ENCODE measurements at regions not wholly inside any gene's neighbourhood (a gene's known extent, or its start where the extent isn't known, plus 50 kb on each side); places are given as distances from the start of the nearest gene placed in this dataset.

DNA sequence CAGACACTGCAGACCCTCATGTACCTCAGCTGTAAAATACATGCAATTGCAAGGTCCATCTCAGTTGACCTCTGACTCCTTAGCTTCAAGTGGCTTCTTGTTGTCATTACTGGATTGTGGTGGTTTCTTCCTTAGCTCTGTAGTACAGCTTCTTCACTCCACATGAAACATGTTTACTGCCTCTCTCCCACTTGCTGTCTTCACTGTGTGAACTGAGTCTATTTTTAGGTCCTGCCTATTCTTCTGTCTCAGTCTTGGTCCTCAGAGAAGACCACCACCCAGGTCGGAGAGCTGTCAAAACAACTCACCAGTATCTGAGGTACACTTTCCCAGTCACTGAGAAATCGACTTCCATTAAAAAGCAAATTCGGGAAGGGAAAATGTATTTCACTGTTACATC is 50.2 kb upstream of the EYA4 start:
- TF ChIP-seq POLR2AphosphoS5 (IDR thresholded peaks at IDR 0.05) (no peak), POLR2A (IDR thresholded peaks at IDR 0.05) (no peak)

Data from spleen (tissue), 3 donors.